Fibroblast of the aortic adventitia (primary cell): ENCODE measurements at regions not wholly inside any gene's neighbourhood (a gene's known extent, or its start where the extent isn't known, plus 50 kb on each side); places are given as distances from the start of the nearest gene placed in this dataset.
"Not testable (repeated sequence)": the region's sequence is repeated elsewhere in the genome, so short reads cannot be mapped to it uniquely, and the experiment has no call there.

Experiments
- DNase-seq: peaks from one replicate; pipeline ENCODE4 v3.0.0-alpha.2; 2010; ENCODE audit warnings: low read depth
- H3K4me3 ChIP-seq: 2 replicates; pipeline ENCODE4 v1.5.1; 2011; ENCODE audit warnings: low read depth, mild to moderate bottlenecking, control low read depth, low read length, moderate library complexity
- TF ChIP-seq, protein P1 (sequence below): IDR thresholded peaks from 2 replicates; pipeline ENCODE4 v1.5.1; 2011; ENCODE audit warnings: mild to moderate bottlenecking, low read length, control low read depth, inconsistent platforms; ENCODE audit not compliant: insufficient read depth

DNA sequence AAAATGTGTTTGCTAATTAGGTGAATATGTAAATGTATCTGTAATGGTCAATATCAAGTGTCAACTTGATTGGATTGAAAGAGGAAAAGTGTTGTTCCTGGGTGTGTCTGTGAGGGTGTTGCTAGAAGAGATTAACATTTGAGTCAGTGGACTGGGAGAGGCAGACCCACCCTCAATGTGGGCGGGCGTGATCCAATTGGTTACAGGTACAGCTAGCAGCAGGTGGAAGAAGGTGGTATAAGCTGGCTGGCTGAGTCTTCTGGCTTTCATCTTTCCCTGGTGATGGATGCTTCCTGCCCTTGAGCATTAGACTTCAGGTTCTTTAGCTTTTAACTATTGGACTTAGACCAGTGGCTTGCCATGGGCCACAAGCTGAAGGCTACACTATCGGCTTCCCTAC lies 779.0 kb upstream of the CTNND2 start:
- DNase-seq, result no peak
- TF ChIP-seq, protein P1, sequence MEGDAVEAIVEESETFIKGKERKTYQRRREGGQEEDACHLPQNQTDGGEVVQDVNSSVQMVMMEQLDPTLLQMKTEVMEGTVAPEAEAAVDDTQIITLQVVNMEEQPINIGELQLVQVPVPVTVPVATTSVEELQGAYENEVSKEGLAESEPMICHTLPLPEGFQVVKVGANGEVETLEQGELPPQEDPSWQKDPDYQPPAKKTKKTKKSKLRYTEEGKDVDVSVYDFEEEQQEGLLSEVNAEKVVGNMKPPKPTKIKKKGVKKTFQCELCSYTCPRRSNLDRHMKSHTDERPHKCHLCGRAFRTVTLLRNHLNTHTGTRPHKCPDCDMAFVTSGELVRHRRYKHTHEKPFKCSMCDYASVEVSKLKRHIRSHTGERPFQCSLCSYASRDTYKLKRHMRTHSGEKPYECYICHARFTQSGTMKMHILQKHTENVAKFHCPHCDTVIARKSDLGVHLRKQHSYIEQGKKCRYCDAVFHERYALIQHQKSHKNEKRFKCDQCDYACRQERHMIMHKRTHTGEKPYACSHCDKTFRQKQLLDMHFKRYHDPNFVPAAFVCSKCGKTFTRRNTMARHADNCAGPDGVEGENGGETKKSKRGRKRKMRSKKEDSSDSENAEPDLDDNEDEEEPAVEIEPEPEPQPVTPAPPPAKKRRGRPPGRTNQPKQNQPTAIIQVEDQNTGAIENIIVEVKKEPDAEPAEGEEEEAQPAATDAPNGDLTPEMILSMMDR, result no peak
- no peak overlapping the region for H3K4me3 ChIP-seq

- TF ChIP-seq, protein P1, result no peak
These were observed 775.5 kb upstream of the CTNND2 start for GRCh38 chr5:12679731-12680130.

DNA sequence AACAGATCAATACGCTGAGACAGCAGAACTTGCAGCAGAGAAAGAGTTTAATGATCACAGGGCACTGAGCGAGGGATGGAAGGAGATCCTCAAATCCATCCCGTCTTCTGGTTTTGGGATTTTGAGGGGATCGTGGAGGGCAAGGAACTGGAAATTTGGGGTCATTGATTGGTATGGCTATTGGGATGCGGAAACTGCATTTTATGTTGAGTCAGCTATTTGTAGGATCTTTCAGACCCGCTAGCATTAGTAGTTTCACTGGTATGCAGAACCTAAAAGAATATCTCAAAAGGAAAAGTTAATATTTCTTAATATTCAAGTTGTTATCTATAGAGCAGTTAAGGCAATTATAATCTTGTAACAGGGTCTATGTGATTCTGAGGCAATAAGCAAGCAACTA lies 771.7 kb upstream of the CTNND2 start:
- no peak for DNase-seq
- H3K4me3 ChIP-seq, result no peak overlapping the region
- TF ChIP-seq, protein P1, result no peak

More at GRCh38 chr5:12679731-12680130, 775.5 kb upstream of the CTNND2 start:
- no peak for DNase-seq
- no peak overlapping the region for H3K4me3 ChIP-seq

GRCh38 chr5:12672141-12672540 lies 767.9 kb upstream of the CTNND2 start:
- no peak for DNase-seq
- TF ChIP-seq, protein P1, result no peak
- no peak overlapping the region for H3K4me3 ChIP-seq

DNA sequence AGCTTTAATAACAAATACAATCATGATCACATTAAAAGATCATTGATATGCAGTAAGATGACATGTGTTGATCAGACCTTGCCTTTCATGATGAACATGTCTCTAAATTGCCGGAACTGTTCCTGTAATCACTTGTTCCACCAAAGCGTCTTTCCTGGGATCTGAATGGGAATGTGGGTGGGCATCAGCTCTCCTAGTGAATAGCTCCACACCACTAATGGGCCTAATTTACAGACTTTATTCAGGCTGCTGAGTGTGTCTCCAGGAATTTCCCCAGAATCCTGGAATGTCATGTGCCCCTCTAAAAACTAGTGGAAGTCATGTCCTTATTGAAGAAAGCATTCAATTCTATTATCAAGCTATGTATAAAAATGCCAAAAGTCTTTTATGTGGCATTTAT lies 765.1 kb upstream of the CTNND2 start:
- no peak overlapping the region for H3K4me3 ChIP-seq
- TF ChIP-seq, protein P1, result no peak
- DNase-seq, result no peak

DNA sequence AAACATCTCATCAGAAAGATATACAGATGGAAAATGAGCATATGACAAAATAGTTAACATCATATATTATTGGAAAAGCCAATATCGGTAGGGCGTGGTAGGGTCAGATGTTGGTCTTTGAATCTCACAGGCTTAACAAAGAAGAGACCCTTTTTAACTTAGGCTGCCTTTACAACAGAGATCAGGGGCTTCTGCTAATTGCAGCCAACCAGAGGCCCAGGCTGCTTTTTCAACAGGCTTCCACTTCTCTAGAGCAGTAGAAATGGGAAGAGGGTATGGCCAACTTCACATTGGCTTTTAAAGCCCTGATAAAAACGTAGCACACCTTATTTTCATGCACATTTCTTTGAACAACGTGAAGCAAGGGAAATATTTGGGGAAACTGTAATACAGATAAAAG lies 764.3 kb upstream of the CTNND2 start:
- DNase-seq, result no peak
- TF ChIP-seq, protein P1, result no peak
- H3K4me3 ChIP-seq, result no peak overlapping the region

GRCh38 chr5:12667818-12668217 lies 763.6 kb upstream of the CTNND2 start:
- not testable (repeated sequence) for H3K4me3 ChIP-seq, DNase-seq

- not testable (repeated sequence) for H3K4me3 ChIP-seq, DNase-seq
These were observed 761.5 kb upstream of the CTNND2 start for GRCh38 chr5:12665772-12666171.
